ENCODE measurements at regions not wholly inside any gene's neighbourhood (a gene's known extent, or its start where the extent isn't known, plus 50 kb on each side); places are given as distances from the start of the nearest gene placed in this dataset.

GRCh38 chr4:42724451-42724850 is 67.5 kb upstream of the ATP8A1 start:
- Histone ChIP-seq H3K23ac (ENCODE audit: low read depth, low read length) (no peak overlapping the region), H3K4me2 (ENCODE audit: low read depth, low read length) (no peak overlapping the region), H3K56ac (ENCODE audit: extremely low read depth, insufficient read depth, low read length) (no peak overlapping the region), H4K8ac (ENCODE audit: low read depth in 2 of 2, low read length in 2 of 2) (no peak overlapping the region), H2AK9ac (replicated peaks; ENCODE audit: low read depth, low read length, poor library complexity) (no peak overlapping the region), H4K91ac (ENCODE audit: insufficient read depth, low read depth, low read length) (no peak overlapping the region), H3K9me3 (ENCODE audit: control insufficient read depth, insufficient read depth, low read length) (no peaks in the 10 kb centered on the region), H3K9me1 (ENCODE audit: insufficient read depth, low read length) (no peaks in the 10 kb centered on the region), H2BK15ac (ENCODE audit: low read depth, low read length) (no peak overlapping the region), H3K9ac (ENCODE audit: low read depth, low read length) (no peak overlapping the region), H3K36me3 (ENCODE audit: control insufficient read depth, insufficient read depth, low read length) (no peaks in the 10 kb centered on the region), H3K27me3 (ENCODE audit: control insufficient read depth, insufficient read depth, low read length) (no peaks in the 10 kb centered on the region), H3K14ac (replicated peaks; ENCODE audit: low read depth, low read length) (no peak overlapping the region), H4K20me1 (ENCODE audit: insufficient read depth, low read length) (no peaks in the 10 kb centered on the region), H3K18ac (ENCODE audit: low read depth, low read length) (no peak overlapping the region), H2BK20ac (ENCODE audit: low read depth, low read length) (no peak overlapping the region), H2BK5ac (ENCODE audit: low read depth, low read length, poor library complexity, severe bottlenecking) (no peak overlapping the region), H3K79me1 (ENCODE audit: low read depth in 1 of 2, low read length in 2 of 2) (no peaks in the 10 kb centered on the region), H3K4me3 (ENCODE audit: insufficient read depth, low read depth, low read length) (no peak overlapping the region), H4K5ac (ENCODE audit: low read depth, low read length) (no peak overlapping the region), H2AFZ (replicated peaks; ENCODE audit: low read length, poor library complexity) (no peak overlapping the region), H2BK120ac (ENCODE audit: low read depth, low read length) (no peak overlapping the region), H3K4me1 (ENCODE audit: control insufficient read depth, insufficient read depth, low read length) (no peaks in the 10 kb centered on the region), H3K27ac (ENCODE audit: insufficient read depth, low read length) (no peak overlapping the region), H2AK5ac (ENCODE audit: low read depth, low read length) (no peak overlapping the region), H3K4ac (ENCODE audit: low read depth, low read length) (no peak overlapping the region)
- POLR2A ChIA-PET (ENCODE audit: unreplicated experiment), result no interaction called here
- no TSS peak for BruUV-seq (replicated peaks)
- CTCF ChIA-PET, result no interaction called here
- WGBS, 2 experiments (ENCODE audit: extremely low coverage in 2 of 2, insufficient read length in 1 of 2), result no CpG with 5 or more reads among the region's 3 CpGs
- in situ Hi-C loops (cut with MboI; ENCODE audit: low sequenced_read_pairs) (no loop called here), intact Hi-C loops (cut with micrococcal nuclease) (no loop called here), dilution Hi-C loops (cut with HindIII; ENCODE audit: low sequenced_read_pairs, unreplicated experiment) (no loop called here)
- TF ChIP-seq CEBPB (IDR thresholded peaks at IDR 0.05; ENCODE audit: low read depth, low read length) (no peak), POLR2A (IDR thresholded peaks at IDR 0.05; ENCODE audit: low read depth, low read length) (no peak)
- no peak for DNase-seq
- ATAC-seq (ENCODE audit: low read depth), result no peak

All from IMR-90 (cell line).